Prostate gland (tissue), 2 donors: ENCODE measurements at regions not wholly inside any gene's neighbourhood (a gene's known extent, or its start where the extent isn't known, plus 50 kb on each side); places are given as distances from the start of the nearest gene placed in this dataset.

Source experiments
- DNase-seq: peaks from one replicate; pipeline ENCODE4 v3.0.0-alpha.2; 2019; ENCODE audit warnings: low spot score
- H3K27ac ChIP-seq, 2 donors: fragments of 200-600 bp; sonication (generic); 2 replicates each; pipeline ENCODE4 v1.5.1; 2017 to 2019
- H3K27me3 ChIP-seq: fragments of 200-600 bp; sonication (generic); replicated peaks from 2 replicates; pipeline ENCODE4 v1.5.1; 2019; ENCODE audit not compliant: insufficient read depth
- H3K36me3 ChIP-seq, 2 donors: fragments of 200-600 bp; sonication (generic); 1 replicate in 1 of 2; 2 replicates in 1 of 2; pipeline versions ENCODE4 v1.5.1 to v1.8.1; 2017 to 2019
- H3K4me1 ChIP-seq: fragments of 200-600 bp; sonication (generic); replicated peaks from 2 replicates; pipeline ENCODE4 v1.5.1; 2019
- H3K4me3 ChIP-seq, 2 donors: fragments of 200-600 bp; sonication (generic); 2 replicates each; pipeline ENCODE4 v1.5.1; 2017 to 2019
- H3K9me3 ChIP-seq: fragments of 200-600 bp; sonication (generic); 2 replicates; pipeline ENCODE4 v1.5.1; 2017
- POLR2A ChIP-seq: fragments of 450-650 bp; IDR thresholded peaks from one replicate; pipeline ENCODE4 v1.6.1; 2016; ENCODE audit warnings: antibody characterized with exemption, mild to moderate bottlenecking
- POLR2AphosphoS5 ChIP-seq: sonication (generic); formaldehyde crosslinking; IDR thresholded peaks from one replicate; pipeline ENCODE4 v1.6.1; 2017; ENCODE audit warnings: antibody characterized with exemption
- WGBS: methylation state at CpG from one replicate; pipeline ENCODE4 v1.1.5; 2018; 5-methylcytosine and 5-hydroxymethylcytosine counted together
- intact Hi-C: fragments of 100-400 bp; cut with DNase I; formaldehyde crosslinking; loops from one replicate; pipeline ENCODE4 v1.14.2; 2022
- TF ChIP-seq, protein P1 (sequence below), 4 experiments: fragments of 200-600 bp in 2 of 4; fragments of 450-650 bp in 2 of 4; sonication (generic) in 2 of 4; IDR thresholded peaks; 1 replicate in 3 of 4; 2 replicates in 1 of 4; pipeline ENCODE4 v1.5.1; 2016 to 2019; ENCODE audit warnings: antibody characterized with exemption in 4 of 4, mild to moderate bottlenecking in 2 of 4, moderate library complexity in 2 of 4

DNA sequence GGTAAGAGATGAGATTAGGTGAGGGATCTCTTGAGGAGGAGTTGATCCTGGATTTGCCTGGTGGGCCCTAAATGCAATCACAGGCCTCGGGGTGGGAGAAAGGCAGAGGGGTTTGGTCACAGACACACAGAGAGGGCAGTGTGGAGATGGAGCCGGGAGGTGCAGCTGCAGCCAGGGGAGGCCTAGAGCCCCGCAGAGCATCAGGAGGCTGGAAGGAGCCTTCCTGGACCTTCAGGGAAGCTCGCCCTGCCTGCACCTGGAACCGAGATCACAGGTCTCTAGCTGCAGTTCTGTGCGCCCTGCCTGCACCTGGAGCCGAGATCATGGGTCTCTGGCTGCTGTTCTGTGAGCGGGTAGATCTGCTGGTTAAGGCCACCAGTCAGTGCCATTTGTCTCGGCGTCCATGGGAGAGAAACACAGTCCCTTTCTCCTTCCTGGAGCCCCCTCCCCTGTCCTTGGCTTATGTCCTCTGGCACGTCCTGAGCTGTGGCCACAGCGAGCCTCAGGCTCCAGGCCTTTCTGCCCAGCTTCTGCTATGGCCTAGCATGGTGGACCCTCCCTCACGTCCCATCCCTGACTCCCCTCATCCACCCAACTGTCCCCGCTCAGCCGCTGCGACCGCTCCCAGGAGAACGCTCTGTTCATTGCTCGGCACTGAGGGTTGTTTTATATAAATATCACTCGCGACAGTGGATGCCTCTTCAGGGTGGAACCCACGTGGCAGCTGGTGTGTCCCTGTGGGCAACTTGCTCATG, 112.0 kb downstream of the DACT2 start:
- no peak for TF ChIP-seq POLR2AphosphoS5
- TF ChIP-seq, protein P1, sequence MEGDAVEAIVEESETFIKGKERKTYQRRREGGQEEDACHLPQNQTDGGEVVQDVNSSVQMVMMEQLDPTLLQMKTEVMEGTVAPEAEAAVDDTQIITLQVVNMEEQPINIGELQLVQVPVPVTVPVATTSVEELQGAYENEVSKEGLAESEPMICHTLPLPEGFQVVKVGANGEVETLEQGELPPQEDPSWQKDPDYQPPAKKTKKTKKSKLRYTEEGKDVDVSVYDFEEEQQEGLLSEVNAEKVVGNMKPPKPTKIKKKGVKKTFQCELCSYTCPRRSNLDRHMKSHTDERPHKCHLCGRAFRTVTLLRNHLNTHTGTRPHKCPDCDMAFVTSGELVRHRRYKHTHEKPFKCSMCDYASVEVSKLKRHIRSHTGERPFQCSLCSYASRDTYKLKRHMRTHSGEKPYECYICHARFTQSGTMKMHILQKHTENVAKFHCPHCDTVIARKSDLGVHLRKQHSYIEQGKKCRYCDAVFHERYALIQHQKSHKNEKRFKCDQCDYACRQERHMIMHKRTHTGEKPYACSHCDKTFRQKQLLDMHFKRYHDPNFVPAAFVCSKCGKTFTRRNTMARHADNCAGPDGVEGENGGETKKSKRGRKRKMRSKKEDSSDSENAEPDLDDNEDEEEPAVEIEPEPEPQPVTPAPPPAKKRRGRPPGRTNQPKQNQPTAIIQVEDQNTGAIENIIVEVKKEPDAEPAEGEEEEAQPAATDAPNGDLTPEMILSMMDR (IDR thresholded peaks at IDR 0.05), result no peak
- TF ChIP-seq POLR2A, result no peak

DNA sequence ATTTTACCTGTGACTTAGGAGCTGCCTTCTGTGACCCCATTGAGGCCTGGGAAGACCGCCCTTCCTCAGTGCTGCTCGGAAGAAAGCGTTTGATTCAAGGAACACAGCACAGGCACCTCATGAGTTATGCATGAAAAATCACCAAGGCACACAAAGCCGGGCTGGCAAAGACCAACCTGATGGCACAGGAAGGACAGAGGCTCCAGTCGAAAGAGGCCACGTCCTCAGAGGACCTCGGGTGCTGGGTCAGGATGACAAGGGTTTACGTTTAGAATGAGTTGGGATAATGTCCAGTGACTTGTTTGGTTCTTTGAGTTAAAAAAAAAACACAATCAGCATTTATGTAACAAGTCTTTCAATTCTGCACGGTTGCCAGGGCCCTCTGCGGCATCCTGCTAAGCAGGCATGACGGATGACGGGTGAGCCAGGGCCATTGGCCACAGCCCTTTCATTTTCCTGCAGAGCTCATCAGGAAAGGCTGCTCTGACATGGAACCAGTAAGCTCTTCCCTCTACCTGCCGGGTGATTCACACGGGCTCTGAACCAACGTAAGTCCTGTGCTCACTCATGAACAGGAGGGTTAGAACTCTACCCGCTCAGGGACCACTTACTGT, 112.8 kb downstream of the DACT2 start:
- WGBS, result 81% methylated on average over 16 of the region's 16 CpGs
- no peaks in the 10 kb centered on the region for H3K36me3 ChIP-seq
- DNase-seq, result no peak
- intact Hi-C loops, result no loop called here
- H3K9me3 ChIP-seq, result no peaks in the 10 kb centered on the region
- no peak overlapping the region for H3K27ac ChIP-seq
- H3K27me3 ChIP-seq, result no peaks in the 10 kb centered on the region
- no peaks in the 10 kb centered on the region for H3K4me1 ChIP-seq
- TF ChIP-seq POLR2AphosphoS5 (peak; percentile 5), POLR2A (no peak)
- no peak overlapping the region for H3K4me3 ChIP-seq

More for the DNA sequence above, 112.0 kb downstream of the DACT2 start:
- intact Hi-C loops, result no loop called here
- WGBS, result 83% methylated on average over 22 of the region's 22 CpGs
- no peaks in the 10 kb centered on the region for H3K4me1 ChIP-seq
- DNase-seq, result no peak
- H3K27me3 ChIP-seq, result no peaks in the 10 kb centered on the region
- no peaks in the 10 kb centered on the region for H3K36me3 ChIP-seq
- H3K27ac ChIP-seq, result no peak overlapping the region
- no peaks in the 10 kb centered on the region for H3K9me3 ChIP-seq
- H3K4me3 ChIP-seq, result no peak overlapping the region

DNA sequence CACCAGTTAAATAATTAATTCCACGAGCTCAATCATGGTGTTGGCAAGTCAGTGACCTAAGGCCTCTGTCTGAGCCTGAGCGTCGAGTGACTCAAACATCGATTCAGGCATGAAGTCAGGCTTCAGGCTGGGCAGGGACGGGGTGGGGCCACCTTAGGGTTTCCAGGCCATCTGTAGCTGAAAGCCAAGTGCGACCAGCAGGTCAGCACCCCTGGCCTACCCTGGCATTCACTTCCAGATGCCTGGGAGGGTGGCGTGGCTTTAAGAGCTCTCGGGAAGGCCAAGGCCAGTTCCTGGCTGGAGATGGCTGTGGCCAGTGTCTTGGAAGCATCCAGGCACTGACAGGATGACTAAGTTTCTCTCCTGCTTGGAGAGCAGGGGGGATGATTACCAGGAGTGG, 113.4 kb downstream of the DACT2 start:
- Histone ChIP-seq H3K9me3 (no peaks in the 10 kb centered on the region), H3K27ac (no peak overlapping the region), H3K36me3 (no peaks in the 10 kb centered on the region), H3K4me1 (no peaks in the 10 kb centered on the region), H3K27me3 (no peaks in the 10 kb centered on the region), H3K4me3 (no peak overlapping the region)
- TF ChIP-seq POLR2AphosphoS5, result no peak
- TF ChIP-seq, protein P1 (IDR thresholded peaks at IDR 0.05), result no peak
- no peak for TF ChIP-seq POLR2A
- whole genome bisulfite sequencing, result 95% methylated on average over 8 of the region's 8 CpGs
- intact Hi-C loops, result no loop called here
- DNase-seq, result no peak

DNA sequence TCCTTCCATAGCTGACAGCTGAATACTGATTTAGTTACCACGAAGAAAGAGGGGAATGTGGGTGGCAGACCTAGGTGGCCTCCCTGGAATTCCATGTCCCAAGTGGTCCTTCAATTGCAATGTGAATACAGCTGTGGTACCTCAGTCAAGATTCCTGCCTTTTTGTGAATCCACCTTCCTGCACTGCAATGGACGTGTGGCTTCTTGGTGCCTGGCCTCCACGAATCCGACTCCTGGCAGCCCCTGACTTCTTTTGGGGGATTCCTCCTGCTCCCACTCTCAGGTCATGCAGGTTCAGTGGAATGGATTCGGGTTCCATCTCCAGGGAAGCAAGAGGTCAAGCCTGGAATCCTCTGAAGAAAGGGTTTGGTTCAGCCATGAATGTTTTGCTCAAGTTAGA, 117.8 kb downstream of the DACT2 start:
- WGBS, result 92% methylated on average over 5 of the region's 5 CpGs
- Histone ChIP-seq H3K27me3 (no peaks in the 10 kb centered on the region), H3K9me3 (no peaks in the 10 kb centered on the region), H3K27ac (no peak overlapping the region), H3K4me3 (no peak overlapping the region), H3K4me1 (no peaks in the 10 kb centered on the region), H3K36me3 (no peaks in the 10 kb centered on the region)
- TF ChIP-seq, protein P1 (IDR thresholded peaks at IDR 0.05), result no peak
- TF ChIP-seq POLR2AphosphoS5 (no peak), POLR2A (no peak)
- DNase-seq, result no peak
- intact Hi-C loops, result no loop called here

DNA sequence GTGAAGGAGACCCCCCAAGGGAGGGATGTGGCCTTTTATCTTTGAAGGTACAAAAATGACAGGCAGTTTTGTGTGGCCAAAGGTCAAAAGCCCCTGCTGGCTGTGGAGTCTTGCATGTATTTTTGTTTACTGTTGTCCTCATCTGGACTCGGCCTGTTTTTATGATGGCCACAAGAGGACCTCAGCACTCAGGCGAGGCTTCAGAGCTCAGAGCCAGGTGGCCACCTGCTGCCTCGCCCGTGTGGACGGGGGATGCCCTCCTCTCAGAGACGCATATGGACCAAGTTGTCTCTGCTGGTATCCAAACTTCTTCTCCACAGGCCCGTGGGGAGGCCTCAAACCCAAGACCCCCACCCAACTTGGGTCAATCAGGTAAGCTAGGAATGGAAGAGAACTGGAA, 118.2 kb downstream of the DACT2 start:
- H3K9me3 ChIP-seq, result no peaks in the 10 kb centered on the region
- no peaks in the 10 kb centered on the region for H3K4me1 ChIP-seq
- no peak for DNase-seq
- H3K27ac ChIP-seq, result no peak overlapping the region
- WGBS, result 70% methylated on average over 7 of the region's 7 CpGs
- no peak overlapping the region for H3K4me3 ChIP-seq
- no peak for TF ChIP-seq POLR2AphosphoS5
- TF ChIP-seq, protein P1 (IDR thresholded peaks at IDR 0.05), result peak in 1 of 4 experiments; percentile 30
- TF ChIP-seq POLR2A, result no peak
- no peaks in the 10 kb centered on the region for H3K27me3 ChIP-seq
- intact Hi-C loops, result no loop called here
- no peaks in the 10 kb centered on the region for H3K36me3 ChIP-seq
